Left lung (tissue), 4 donors: ENCODE measurements at regions not wholly inside any gene's neighbourhood (a gene's known extent, or its start where the extent isn't known, plus 50 kb on each side); places are given as distances from the start of the nearest gene placed in this dataset.

Source experiments
- ATAC-seq: fragments of 200-7000 bp; cut with Tn5 transposase; one replicate; pipeline ENCODE4 v1.9.1; 2020; ENCODE audit warnings: moderate library complexity
- DNase-seq, 4 donors: peaks; one replicate each; pipeline ENCODE4 v3.0.0-alpha.2; 2013 to 2020
- H3K27ac ChIP-seq, 2 donors: fragments of 200-600 bp; sonication (generic) in 1 of 2; one replicate each; pipeline versions ENCODE4 v1.5.0 to v1.8.0; 2020 to 2021
- H3K27me3 ChIP-seq, 2 donors: fragments of 200-600 bp; sonication (generic) in 1 of 2; one replicate each; pipeline versions ENCODE4 v1.5.0 to v1.8.0; 2020 to 2021
- H3K36me3 ChIP-seq, 2 donors: fragments of 200-600 bp; sonication (generic) in 1 of 2; one replicate each; pipeline versions ENCODE4 v1.5.0 to v1.8.0; 2020 to 2021
- H3K4me1 ChIP-seq, 2 donors: fragments of 200-600 bp; one replicate each; pipeline ENCODE4 v1.8.0; 2021
- H3K4me3 ChIP-seq, 2 donors: fragments of 200-600 bp; sonication (generic) in 1 of 2; one replicate each; pipeline versions ENCODE4 v1.5.0 to v1.8.0; 2020 to 2021; ENCODE audit warnings: mild to moderate bottlenecking in 1 of 2
- H3K9me3 ChIP-seq, 2 donors: fragments of 200-600 bp; sonication (generic) in 1 of 2; one replicate each; pipeline versions ENCODE4 v1.5.0 to v1.8.0; 2020 to 2021
- CTCF ChIP-seq, 2 donors: fragments of 200-600 bp; sonication (generic) in 1 of 2; IDR thresholded peaks; one replicate each; pipeline versions ENCODE4 v1.5.0 to v1.8.0; 2021; ENCODE audit warnings: antibody characterized with exemption in 2 of 2
- intact Hi-C, 2 donors: fragments of 100-400 bp; cut with DNase I; formaldehyde crosslinking; loops; one replicate each; pipeline versions ENCODE4 v1.11.2 to v1.14.2; 2022
- donor health status: DM: no; HTN: yes; CAD: no.
- donor health status: DM: no; HTN: no; CAD: no.

- TF ChIP-seq CTCF (IDR thresholded peaks at IDR 0.05), result no peak
- DNase-seq, result no peak
- Histone ChIP-seq H3K27me3 (no peaks in the 10 kb centered on the region), H3K9me3 (no peaks in the 10 kb centered on the region), H3K4me1 (no peaks in the 10 kb centered on the region), H3K36me3 (no peaks in the 10 kb centered on the region), H3K4me3 (no peak overlapping the region), H3K27ac (no peak overlapping the region)
- intact Hi-C loops, result no loop called here
- no peak for ATAC-seq
Measured at GRCh38 chr12:128018067-128018466, 248.9 kb upstream of the TMEM132C start.

GRCh38 chr12:128019996-128020544, 246.9 kb upstream of the TMEM132C start:
- Histone ChIP-seq H3K36me3 (no peaks in the 10 kb centered on the region), H3K4me1 (no peaks in the 10 kb centered on the region), H3K4me3 (no peak overlapping the region), H3K9me3 (no peaks in the 10 kb centered on the region), H3K27ac (no peak overlapping the region), H3K27me3 (no peaks in the 10 kb centered on the region)
- DNase-seq, result no peak
- intact Hi-C loops, result no loop called here
- no peak for TF ChIP-seq CTCF (IDR thresholded peaks at IDR 0.05)
- no peak for ATAC-seq

- H3K27ac ChIP-seq, result no peak overlapping the region
- no peaks in the 10 kb centered on the region for H3K27me3 ChIP-seq
- H3K36me3 ChIP-seq, result no peaks in the 10 kb centered on the region
- TF ChIP-seq CTCF (IDR thresholded peaks at IDR 0.05), result no peak
- H3K9me3 ChIP-seq, result no peaks in the 10 kb centered on the region
- H3K4me1 ChIP-seq, result no peaks in the 10 kb centered on the region
- intact Hi-C loops, result no loop called here
- no peak for DNase-seq
- H3K4me3 ChIP-seq, result no peak overlapping the region
- no peak for ATAC-seq
Measured at GRCh38 chr12:128021561-128021960, 245.4 kb upstream of the TMEM132C start.

GRCh38 chr12:128025589-128026245, 241.3 kb upstream of the TMEM132C start:
- H3K36me3 ChIP-seq, result no peaks in the 10 kb centered on the region
- no peak overlapping the region for H3K4me3 ChIP-seq
- H3K4me1 ChIP-seq, result no peaks in the 10 kb centered on the region
- TF ChIP-seq CTCF (IDR thresholded peaks at IDR 0.05), result no peak
- DNase-seq (no peak), ATAC-seq (no peak)
- intact Hi-C loops, result no loop called here
- no peaks in the 10 kb centered on the region for H3K9me3 ChIP-seq
- H3K27me3 ChIP-seq, result no peaks in the 10 kb centered on the region
- no peak overlapping the region for H3K27ac ChIP-seq

GRCh38 chr12:128026696-128027574, 240.0 kb upstream of the TMEM132C start:
- intact Hi-C loops, result no loop called here
- no peak for DNase-seq
- Histone ChIP-seq H3K27ac (no peak overlapping the region), H3K9me3 (no peaks in the 10 kb centered on the region), H3K4me3 (no peak overlapping the region), H3K36me3 (no peaks in the 10 kb centered on the region), H3K27me3 (no peaks in the 10 kb centered on the region), H3K4me1 (no peaks in the 10 kb centered on the region)
- no peak for ATAC-seq
- TF ChIP-seq CTCF (IDR thresholded peaks at IDR 0.05), result no peak
